HG02759 (cell line): ENCODE measurements at regions not wholly inside any gene's neighbourhood (a gene's known extent, or its start where the extent isn't known, plus 50 kb on each side); places are given as distances from the start of the nearest gene placed in this dataset.

Experiments used
- ATAC-seq: cut with Tn5 transposase; IDR thresholded peaks from one replicate; pipeline ENCODE4 v1.9.1; 2021; ENCODE audit warnings: mild to moderate bottlenecking, moderate library complexity; ENCODE audit not compliant: unreplicated experiment

DNA sequence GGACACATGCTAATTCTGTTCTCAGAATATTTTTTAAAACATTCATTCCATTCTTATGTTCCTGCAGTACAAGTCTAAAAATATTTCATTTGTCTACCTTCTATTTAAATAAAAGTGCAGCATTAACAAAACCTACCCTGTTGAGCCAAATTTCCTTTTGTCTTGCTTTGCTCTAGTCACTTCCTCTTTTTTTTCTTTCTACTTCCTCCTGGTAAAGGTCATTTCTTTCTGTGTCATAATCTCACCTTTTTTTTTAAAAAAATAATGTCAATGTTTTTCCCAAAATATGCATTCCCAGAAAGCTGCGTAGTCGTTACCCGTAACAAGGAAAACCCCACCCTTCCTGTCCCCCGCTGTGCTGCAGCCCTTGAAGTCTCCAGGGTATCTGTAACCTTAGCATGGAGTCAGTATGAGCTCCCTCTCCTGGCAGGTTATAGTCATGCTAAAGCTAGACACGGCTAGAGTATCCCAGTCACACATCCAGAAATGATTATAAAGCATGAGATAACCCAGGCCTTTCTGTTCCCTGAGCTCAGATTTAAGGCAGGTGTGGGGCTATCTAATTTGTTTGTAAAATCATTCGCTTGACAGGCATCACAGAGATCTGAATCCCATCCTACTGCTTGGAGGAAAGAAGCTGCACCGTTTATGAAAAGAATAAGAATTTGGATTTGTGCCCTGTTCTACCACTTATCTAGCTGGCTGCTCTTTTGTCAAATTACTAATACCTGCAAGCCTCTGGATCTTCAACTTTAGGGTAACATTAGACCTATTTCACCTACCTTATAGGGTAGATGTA lies 51.1 kb upstream of the EED start:
- peak; percentile 96 for ATAC-seq

DNA sequence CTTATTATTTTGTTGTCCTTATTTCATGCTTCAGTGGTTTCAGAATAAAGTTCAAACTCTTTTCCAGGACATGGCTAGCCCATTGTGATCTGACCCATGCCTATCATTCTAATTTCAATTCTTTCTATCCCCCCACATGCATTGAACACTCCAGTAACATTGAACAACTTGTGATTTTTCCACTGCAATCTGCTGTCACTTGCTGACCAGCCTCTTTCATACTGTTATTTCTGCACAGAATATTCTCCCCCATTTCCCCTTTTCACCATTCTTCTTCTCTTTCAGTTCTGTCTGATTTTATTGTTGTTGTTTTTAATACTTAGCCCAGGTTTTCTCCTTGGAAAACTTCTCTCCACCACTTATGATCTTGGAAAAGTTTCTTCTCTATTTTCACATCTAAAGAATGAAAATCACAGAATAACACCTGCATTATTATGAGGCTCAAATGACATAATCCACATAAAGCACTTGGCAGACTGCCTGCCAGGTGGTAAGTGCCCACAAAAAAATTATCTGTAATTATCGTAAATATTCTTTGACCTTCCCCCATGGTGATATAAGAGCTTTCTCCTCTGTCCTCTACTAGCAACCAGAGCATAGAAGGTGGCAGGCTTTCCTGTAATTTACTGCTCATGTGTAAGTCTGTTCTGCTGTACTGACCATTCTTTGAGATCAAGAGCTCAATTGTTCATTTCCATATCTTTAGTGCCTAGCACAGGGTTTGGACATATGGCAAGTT lies 51.9 kb upstream of the EED start:
- ATAC-seq = peak; percentile 27

DNA sequence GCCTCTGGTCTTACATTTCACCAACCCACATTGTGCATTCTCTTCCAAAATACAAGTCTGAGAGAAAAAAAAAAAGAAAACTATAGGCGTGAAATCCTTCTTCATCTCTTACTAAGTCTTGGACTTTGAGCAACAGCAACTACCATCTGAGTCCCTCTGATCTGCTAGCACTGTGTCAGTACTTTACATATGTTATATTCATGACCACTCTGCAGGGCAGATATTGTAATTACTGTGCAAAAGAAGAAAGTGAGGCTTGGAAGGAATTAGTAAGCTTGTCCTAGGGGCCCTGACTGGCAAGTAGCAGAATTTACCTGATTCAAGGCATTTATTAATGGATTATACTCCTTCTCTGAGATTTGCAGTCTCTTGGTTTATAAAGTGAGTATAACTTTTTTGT lies 52.7 kb upstream of the EED start:
- ATAC-seq = no peak

DNA sequence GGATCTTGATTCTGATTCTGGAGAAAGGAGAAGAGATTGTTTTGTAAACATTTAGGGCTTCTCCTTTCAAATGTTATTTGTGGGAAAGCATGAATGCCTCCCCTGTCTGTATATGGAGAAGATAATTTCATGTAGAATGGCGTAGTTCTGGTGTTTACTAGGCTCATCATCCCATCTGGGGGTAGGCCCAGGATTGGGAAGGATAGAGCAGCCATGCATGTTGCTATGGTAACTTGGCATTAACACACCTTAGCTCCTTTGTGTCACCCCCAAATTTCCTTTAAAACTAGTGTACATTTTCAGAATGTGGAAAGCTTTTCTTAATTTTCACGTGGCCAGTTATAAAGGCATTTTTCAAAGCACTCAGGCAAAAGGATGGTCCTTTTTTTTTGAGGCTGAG lies 57.5 kb upstream of the EED start:
- no peak for ATAC-seq

DNA sequence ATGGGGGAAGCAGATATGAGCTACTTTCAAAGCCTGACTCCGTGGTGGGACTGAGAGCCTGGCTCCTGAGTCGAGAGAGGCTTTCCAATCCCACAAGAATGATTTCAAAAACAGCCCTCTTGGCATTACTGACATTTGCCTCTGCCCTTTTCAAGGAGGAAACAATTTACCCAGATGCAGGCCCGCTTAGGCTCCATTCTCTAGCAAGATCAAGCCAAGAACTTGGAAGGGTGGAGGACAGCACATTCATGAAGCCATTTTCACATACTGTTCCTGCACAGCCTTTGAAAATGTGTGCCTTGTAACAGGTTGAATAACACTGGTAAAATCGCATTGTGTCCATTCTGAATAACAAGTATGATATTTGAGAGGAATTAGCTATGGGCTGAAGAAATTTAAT lies 58.2 kb upstream of the EED start:
- ATAC-seq = no peak

DNA sequence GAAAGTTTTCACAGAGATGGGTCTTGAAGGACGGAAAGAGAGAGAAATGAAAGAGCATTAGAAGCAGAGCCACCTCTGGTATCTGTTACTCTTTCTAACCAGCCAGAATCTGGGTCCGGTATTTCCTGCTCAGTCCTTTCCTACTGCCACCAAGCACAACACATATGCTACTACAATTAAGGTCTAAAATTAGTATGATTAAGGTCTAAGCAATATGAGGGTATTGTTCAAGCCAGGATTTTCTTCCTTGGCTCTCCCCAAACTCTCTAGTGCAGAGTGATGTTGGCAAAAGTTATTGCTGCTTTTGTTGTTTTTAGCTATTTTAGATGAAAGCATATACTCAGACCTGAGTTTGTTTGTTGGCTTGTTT lies 59.2 kb upstream of the EED start:
- no peak for ATAC-seq

DNA sequence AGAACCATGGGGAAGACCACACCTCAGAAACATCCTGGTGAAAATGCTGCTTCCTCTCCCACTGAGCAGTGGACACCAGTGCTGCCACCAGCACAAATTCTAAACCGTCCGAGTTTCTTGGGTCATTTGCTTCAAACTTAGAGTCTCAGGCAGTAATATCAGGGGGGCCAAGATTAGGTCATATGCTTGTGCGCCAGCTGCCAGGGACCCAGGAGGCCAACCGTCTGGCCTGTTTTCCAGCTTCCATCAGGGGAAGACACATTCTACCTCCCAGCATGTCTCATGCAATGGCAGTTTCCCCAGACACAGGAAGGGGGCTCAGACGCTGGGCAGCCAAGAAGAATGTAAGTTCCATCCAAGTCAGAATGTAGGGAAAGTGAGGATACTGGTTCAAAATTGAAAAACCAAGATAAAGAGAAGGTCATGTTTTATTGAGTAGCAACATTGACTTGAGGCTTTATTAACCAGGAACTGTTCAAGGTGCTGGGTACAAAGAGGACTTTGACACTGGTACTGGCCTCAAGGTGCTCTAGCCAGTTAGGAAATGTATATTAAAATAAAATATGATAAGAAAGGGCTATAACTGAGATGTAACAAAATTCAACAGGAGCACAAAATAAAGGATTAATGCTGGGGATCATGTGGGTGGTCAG lies 59.7 kb upstream of the EED start:
- ATAC-seq = no peak

DNA sequence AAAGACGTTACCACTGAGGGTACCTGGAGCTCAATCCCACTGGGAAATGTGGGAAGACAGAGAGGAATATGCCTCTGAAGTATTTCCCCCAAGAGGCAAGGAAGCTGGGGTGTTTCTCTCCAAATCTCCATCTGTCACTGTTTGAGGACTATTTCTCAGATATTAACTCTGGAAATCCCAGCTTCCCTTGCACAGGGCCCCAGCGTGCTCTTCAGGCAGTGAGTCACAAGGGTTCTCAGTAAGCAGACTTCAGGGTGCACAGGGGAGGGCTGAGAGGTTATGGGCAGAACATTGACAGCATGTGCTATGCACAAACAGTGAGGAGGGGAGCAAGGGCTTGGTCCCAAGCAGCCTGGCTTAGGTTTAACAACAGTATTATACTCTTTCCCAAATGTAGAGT lies 60.9 kb upstream of the EED start:
- peak; percentile 47 for ATAC-seq

DNA sequence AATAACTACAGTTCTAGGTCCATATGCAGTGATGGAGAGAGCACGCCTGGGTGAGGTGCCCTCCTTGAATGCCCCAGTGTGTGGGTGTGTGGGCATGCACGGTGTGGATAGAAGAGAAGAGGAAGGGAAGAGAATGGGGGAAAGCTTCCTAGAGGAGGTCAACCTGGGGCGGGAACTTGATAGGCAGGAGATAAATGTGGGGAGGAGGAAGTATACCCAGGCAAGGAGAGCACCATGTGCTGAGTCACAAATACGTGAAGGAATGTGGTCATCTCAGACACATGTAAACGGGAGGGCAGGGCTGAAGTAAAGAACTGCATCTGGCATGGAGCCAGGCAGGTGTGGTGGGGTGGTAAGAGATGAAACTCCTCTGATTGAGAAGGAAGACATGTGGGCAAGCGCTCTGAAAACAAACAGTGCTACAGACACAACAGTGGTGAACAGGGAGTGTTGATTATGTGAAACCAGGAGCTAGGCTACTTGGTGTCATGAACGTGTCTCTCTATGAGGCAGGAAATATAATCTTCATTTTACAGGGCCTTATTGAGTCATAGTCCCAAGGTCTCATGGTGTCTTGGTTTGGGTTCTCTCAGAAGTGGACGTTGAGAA lies 61.5 kb upstream of the EED start:
- ATAC-seq = peak; percentile 84

DNA sequence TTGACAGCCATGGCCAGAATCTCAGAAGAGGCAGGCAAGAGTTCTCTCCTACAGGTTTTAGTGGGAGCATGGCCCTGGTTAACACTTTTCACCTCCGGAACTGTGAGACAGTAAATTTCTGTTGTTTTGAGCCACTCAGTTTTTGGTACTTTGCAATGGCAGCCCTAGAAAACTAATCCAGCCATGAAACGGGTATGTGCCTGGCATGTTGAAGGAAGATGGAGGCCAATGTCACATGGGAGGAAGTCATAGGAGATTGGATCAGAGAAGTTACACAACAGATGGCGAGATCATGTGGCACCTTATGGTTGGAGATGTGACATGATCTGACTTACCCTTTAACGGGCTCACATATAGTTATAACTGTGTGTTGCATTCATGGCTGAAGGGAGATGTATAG lies 63.2 kb upstream of the EED start:
- no peak for ATAC-seq

DNA sequence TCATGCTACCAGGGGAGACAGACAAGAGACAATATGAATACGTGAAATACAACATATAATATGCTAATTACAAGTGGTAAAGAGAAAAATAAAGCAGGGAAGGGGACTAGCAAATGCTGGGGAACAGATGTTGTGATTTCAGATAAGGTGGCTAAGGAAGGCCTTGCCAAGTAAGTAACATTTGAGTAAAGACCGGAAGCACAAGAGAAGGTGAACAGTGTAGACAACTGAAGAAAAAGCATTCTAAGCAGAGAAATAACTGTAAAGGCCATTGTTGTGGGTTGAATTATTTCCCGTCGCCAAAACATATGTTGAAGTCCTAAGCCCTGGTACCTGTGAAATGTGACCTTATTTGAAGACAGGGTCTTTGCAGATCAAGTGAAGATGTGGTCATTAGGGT lies 63.7 kb upstream of the EED start:
- no peak for ATAC-seq

DNA sequence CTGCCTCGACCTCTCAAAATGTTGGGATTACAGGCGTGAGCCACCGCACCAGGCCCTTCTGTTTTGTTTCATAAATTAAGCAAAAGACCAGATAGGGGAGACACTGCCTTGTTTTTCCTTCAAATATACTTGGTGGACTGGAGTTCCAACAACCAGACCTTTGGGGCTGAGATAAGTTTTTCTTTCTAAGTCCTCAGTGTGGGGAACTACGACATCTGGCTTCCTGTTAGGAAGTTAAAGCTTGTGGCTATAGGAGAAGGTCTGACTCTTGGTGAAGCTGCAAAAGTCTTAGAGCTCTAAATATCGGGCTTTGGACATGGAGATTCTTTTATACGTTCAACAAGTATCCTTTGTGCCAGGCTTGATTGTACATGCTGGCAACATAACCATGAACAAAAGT lies 64.1 kb upstream of the EED start:
- no peak for ATAC-seq

DNA sequence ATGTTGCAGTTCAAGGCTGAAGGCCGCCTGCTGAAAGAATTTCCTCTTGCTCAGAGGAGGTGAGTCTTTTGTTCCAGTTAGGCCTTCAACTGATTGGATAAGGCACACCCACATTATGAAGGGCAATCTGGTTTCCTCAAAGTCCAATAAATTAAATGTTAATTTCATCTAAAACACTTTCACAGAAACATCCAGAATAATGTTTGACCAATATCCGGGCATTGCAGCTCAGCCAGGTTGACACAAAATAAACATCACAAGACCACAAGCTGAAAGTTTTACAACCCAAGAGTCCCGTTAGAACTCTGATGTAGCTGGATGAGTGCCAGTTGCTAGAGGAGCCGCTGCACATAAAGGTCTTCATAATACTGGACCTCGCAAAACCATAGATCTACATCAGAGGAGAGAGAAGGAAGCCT lies 64.9 kb upstream of the EED start:
- ATAC-seq = no peak

DNA sequence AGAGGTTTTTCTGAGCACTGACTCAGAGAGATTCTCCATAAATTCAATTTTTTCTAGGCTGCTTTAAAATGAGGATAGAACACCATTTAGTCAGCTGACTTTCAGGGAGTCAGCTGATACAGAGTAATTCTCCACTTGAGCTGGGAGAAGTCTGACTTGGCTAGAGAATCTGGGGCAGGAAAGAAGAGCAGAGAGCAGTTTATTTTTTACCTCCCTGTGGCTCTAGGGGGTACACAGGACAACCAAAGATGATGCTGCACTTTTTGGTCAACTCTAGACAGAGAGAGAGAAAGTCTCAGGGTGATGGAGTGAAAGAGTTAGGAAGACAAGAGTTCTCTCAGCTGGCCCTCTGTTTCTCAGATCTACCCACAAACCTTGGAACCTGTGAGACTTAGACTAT lies 67.3 kb upstream of the EED start:
- ATAC-seq = no peak

DNA sequence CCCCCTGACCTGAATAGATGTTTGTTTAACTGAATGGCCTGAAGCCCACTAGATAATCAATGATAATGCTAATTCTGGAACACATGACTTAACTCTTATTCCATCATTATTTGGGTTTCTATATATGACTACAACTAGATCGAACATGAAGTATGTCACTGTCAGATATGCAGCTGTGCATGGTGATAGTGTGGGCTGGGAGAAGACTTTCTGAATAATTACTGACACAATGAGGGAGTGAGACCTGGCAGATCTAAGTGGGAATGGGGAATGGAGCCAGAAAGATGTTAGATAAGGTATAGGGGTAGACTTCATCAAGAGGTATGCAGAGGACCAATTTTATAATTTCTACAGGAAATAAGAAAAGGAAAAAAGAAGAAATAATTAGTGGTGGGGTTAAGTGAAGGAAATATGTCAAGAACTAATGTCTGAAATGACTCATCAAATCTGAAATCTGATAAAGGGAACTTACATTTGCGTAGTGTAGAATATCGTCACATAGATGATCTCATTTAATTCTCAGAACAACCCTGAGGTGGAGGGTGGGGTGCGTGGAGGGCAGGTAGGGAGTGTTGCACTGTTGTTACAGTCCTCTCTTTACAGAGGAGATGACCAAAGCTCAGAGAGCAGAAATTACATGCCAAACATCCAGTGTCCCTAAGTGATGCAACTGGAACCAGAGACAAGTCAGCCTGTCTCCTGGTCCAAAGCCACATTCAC lies 68.2 kb upstream of the EED start:
- ATAC-seq = peak; percentile 65

DNA sequence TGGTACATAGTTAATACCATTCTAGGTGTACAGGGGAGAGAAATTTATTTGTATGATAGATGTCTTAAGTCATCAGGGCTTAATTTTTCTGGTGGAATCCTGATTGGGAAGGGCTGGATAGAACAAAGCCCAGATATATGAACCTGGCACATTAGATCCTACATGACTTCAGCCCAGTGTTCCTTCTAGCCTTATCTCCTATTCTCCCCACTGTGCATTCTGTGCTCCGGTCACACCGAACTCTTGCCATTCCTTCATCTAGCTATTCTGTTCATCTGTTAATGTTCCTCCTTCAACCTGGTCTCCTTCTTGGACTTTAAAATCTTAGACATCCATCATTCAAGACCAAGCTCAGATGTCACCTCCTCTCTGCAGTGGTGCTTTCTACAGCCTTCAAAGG lies 68.9 kb upstream of the EED start:
- ATAC-seq = no peak

DNA sequence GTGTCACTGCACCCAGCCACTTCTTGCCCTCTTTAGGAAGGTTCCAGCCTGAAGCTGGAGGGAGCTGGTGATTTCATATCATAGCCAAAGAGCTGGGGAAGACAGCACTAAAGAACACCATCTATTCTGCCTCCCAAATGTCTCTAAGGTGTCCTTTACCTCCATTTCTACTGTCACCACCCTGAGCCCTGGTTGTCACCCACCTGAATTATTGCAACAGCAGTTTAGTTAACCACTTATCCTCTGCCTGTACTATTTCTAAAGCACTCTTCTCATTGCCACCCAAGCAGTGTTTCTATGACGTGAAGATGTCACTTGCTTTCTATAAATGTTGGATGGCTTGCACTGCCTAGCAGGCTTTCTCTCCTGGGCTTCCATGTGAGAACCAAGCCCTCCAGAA lies 69.4 kb upstream of the EED start:
- no peak for ATAC-seq

DNA sequence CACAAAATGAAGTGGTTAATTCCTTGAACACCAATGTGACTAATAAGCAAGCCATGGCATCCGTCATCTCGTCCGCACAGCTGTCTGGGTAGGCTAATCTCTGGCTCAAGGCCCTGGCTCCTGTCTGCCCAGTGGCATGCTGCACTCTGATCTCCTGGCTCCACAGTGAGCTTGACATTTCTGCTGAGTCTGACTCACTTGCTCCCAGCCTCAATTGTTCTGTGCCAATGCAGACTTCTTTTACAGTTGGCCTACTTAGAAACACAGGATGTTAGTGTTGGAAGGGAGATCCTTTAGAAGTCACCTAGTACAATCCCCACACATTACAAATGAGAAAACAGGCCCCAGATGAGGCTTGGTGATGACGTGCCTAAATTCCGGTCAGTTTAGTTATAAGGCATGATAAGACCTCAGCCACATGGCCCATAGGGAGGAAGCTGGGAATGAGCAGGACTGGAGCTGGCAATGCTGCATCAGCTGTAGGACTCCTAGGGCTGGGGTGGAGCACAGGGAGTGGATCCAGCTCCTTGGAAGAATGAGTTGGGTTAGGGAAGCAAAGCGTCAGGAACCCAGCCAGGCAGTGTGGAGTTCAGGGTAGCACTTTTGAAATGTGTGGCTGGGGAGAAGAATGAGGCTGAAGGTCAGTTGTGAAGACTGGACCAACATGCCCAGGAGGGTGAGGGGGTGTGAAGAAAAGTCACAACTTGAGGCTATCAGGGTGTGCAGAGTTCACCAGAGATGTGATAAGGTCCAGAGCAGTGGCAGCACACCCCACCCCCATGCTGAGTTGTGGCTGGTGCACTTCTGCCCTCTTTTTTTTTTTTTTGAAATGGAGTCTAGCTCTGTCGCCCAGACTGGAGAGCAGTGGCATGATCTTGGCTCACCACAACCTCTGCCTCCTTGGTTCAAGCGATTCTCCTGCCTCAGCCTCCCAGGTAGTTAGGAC lies 70.2 kb upstream of the EED start:
- ATAC-seq = no peak

DNA sequence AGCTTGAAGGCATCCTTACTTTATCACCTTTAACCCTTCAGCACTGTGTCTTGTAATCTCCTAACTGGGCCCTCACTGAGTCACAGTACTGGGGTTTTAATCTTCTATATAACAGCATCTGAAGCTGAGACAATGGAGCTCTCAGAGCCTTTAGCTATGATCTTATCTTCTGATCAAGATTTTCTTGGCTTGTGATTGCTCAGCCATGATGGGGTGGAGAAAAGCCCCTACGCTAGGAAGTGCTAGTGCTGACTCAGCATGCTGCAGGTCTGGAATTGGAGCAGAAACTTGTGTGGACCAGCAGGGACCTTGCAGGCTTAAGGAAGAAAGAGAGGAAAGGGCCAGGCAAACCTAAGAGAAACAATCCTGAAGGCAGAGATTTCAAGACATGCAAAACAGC lies 71.7 kb upstream of the EED start:
- ATAC-seq = no peak

DNA sequence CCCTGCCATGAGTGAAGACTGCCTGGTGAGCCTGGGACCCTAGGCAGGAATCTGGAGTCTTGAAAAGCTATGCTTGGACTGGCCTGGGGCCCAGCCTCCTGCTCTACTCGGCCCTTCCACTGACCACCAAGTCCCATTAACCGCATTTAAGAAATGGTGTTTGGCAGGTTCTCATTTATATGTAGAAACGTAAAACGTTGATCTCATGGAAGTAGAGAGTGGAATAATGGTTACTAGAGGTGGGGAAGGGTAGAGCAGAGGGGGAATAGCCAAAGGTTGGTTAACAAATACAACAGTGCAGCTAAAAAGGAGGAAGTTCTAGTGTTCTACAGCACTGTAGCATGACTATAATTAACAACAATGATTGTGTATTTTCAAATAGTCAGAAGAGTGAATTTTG lies 72.9 kb upstream of the EED start:
- no peak for ATAC-seq
